ENCODE measurements at regions not wholly inside any gene's neighbourhood (a gene's known extent, or its start where the extent isn't known, plus 50 kb on each side); places are given as distances from the start of the nearest gene placed in this dataset.

GRCh38 chr6:148200293-148200692 is 142.3 kb upstream of the SASH1 start:
- DNase-seq (ENCODE audit: low spot score): no peak

- no peak for DNase-seq (ENCODE audit: low spot score)
Measured at GRCh38 chr6:148200781-148201180, 141.9 kb upstream of the SASH1 start.

GRCh38 chr6:148203281-148203925 is 139.2 kb upstream of the SASH1 start:
- DNase-seq (ENCODE audit: low spot score): no peak

- no peak for DNase-seq (ENCODE audit: low spot score)
Measured at GRCh38 chr6:148203970-148204369, 138.7 kb upstream of the SASH1 start.

GRCh38 chr6:148208298-148208697 is 134.3 kb upstream of the SASH1 start:
- DNase-seq (ENCODE audit: low spot score): no peak

GRCh38 chr6:148211777-148212324 is 130.8 kb upstream of the SASH1 start:
- DNase-seq (ENCODE audit: low spot score): no peak

GRCh38 chr6:148212366-148212765 is 130.3 kb upstream of the SASH1 start:
- no peak for DNase-seq (ENCODE audit: low spot score)

- DNase-seq (ENCODE audit: low spot score): no peak
Measured at GRCh38 chr6:148213366-148213765, 129.3 kb upstream of the SASH1 start.

GRCh38 chr6:148214667-148215066 is 128.0 kb upstream of the SASH1 start:
- DNase-seq (ENCODE audit: low spot score): no peak

- DNase-seq (ENCODE audit: low spot score): no peak
Measured at GRCh38 chr6:148217051-148217450, 125.6 kb upstream of the SASH1 start.

- no peak for DNase-seq (ENCODE audit: low spot score)
Measured at GRCh38 chr6:148217921-148218320, 124.7 kb upstream of the SASH1 start.

- DNase-seq (ENCODE audit: low spot score): no peak
Measured at GRCh38 chr6:148218542-148219258, 123.9 kb upstream of the SASH1 start.

- no peak for DNase-seq (ENCODE audit: low spot score)
Measured at GRCh38 chr6:148221196-148221979, 121.2 kb upstream of the SASH1 start.

GRCh38 chr6:148222376-148222775 is 120.3 kb upstream of the SASH1 start:
- DNase-seq (ENCODE audit: low spot score): no peak

GRCh38 chr6:148222846-148223245 is 119.8 kb upstream of the SASH1 start:
- DNase-seq (ENCODE audit: low spot score): no peak

- DNase-seq (ENCODE audit: low spot score): no peak
Measured at GRCh38 chr6:148223424-148223842, 119.2 kb upstream of the SASH1 start.

- no peak for DNase-seq (ENCODE audit: low spot score)
Measured at GRCh38 chr6:148225871-148226270, 116.8 kb upstream of the SASH1 start.

- DNase-seq (ENCODE audit: low spot score): no peak
Measured at GRCh38 chr6:148226284-148226683, 116.4 kb upstream of the SASH1 start.

GRCh38 chr6:148231572-148231971 is 111.1 kb upstream of the SASH1 start:
- DNase-seq (ENCODE audit: low spot score): no peak

- DNase-seq (ENCODE audit: low spot score): no peak
Measured at GRCh38 chr6:148235446-148235845, 107.2 kb upstream of the SASH1 start.

- DNase-seq (ENCODE audit: low spot score): no peak
Measured at GRCh38 chr6:148238713-148239112, 103.9 kb upstream of the SASH1 start.

GRCh38 chr6:148239215-148239614 is 103.4 kb upstream of the SASH1 start:
- no peak for DNase-seq (ENCODE audit: low spot score)
